GM12878 (cell line): ENCODE measurements at regions not wholly inside any gene's neighbourhood (a gene's known extent, or its start where the extent isn't known, plus 50 kb on each side); places are given as distances from the start of the nearest gene placed in this dataset.

ENCODE experiments used
- ATAC-seq: fragments of 200-7000 bp; cut with Tn5 transposase; 3 replicates; pipeline ENCODE4 v1.9.1; 2020; ENCODE audit warnings: mild to moderate bottlenecking, moderate library complexity
- BruUV-seq: library from RNA; stranded (reverse); fragments of 400-500 nt; replicated peaks from 2 replicates; lab custom pipeline; 2021; lab: Mats Ljungman, UMichigan
- CTCF ChIA-PET: fragments of 300-600 bp; sonication (Branson Sonifier 250); formaldehyde crosslinking; extraction: SDS; loops from one replicate; lab custom pipeline; 2021; ENCODE audit warnings: inconsistent platforms; lab: Yijun Ruan, JAX
- POLR2A ChIA-PET: fragments of 350-600 bp; formaldehyde crosslinking; extraction: SDS; loops from one replicate; lab custom pipeline; 2021; ENCODE audit warnings: inconsistent platforms; lab: Charles Lee
- RAD21 ChIA-PET: fragments of 300-600 bp; sonication (Branson Sonifier 250); formaldehyde crosslinking; loops from one replicate; lab custom pipeline; 2023; ENCODE audit warnings: antibody characterized with exemption; ENCODE audit not compliant: unreplicated experiment; lab: Charles Lee
- SMC1A ChIA-PET: fragments of 300-600 bp; sonication (Branson Sonifier 250); formaldehyde crosslinking; loops from one replicate; lab custom pipeline; 2023; ENCODE audit not compliant: unreplicated experiment, uncharacterized antibody; lab: Charles Lee
- DNase-seq: peaks from one replicate; pipeline ENCODE4 v3.0.0-alpha.2; 2011; ENCODE audit warnings: low read depth, low spot score
- FAIRE-seq: peaks from 3 replicates; lab custom pipeline; 2011; peaks lifted over from hg19 to GRCh38; lab: Jason Lieb, UNC
- H2AFZ ChIP-seq: 2 replicates; pipeline ENCODE4 v1.6.0; 2011; ENCODE audit warnings: low read depth, low read length, control low read depth; ENCODE audit not compliant: control insufficient read depth
- H3K27ac ChIP-seq: 2 replicates; pipeline ENCODE4 v1.5.1; 2011; ENCODE audit warnings: control low read depth; ENCODE audit not compliant: control insufficient read depth, insufficient read depth
- H3K27me3 ChIP-seq, 2 experiments: replicated peaks in 1 of 2; 2 replicates each; pipeline versions ENCODE4 v1.6.0 to v1.6.1; 2011; ENCODE audit warnings: low read length in 1 of 2; ENCODE audit not compliant: control insufficient read depth in 2 of 2, insufficient read depth in 2 of 2
- H3K36me3 ChIP-seq, 2 experiments: 2 replicates each; pipeline ENCODE4 v1.5.1; 2011; ENCODE audit warnings: low read length in 1 of 2; ENCODE audit not compliant: control insufficient read depth in 2 of 2, insufficient read depth in 2 of 2
- H3K4me1 ChIP-seq: 2 replicates; pipeline ENCODE4 v1.6.1; 2011; ENCODE audit warnings: mild to moderate bottlenecking, low read length, moderate library complexity, mixed read lengths; ENCODE audit not compliant: control insufficient read depth, insufficient read depth
- H3K4me2 ChIP-seq: 2 replicates; pipeline ENCODE4 v1.6.0; 2011; ENCODE audit warnings: control low read depth; ENCODE audit not compliant: control insufficient read depth, insufficient read depth
- H3K4me3 ChIP-seq: fragments of 200-600 bp; sonication (generic); 2 replicates; pipeline ENCODE4 v1.5.1; 2016
- H3K79me2 ChIP-seq: 2 replicates; pipeline ENCODE4 v1.6.0; 2011; ENCODE audit warnings: low read length; ENCODE audit not compliant: control insufficient read depth, insufficient read depth
- H3K9ac ChIP-seq: 2 replicates; pipeline ENCODE4 v1.8.0; 2011; ENCODE audit warnings: low read length, control low read depth, mixed read lengths; ENCODE audit not compliant: control insufficient read depth, insufficient read depth
- H3K9me3 ChIP-seq: replicated peaks from 3 replicates; pipeline ENCODE4 v1.5.1; 2011; ENCODE audit warnings: mild to moderate bottlenecking, low read length; ENCODE audit not compliant: control insufficient read depth, insufficient read depth
- H4K20me1 ChIP-seq: 2 replicates; pipeline ENCODE4 v1.6.0; 2011; ENCODE audit not compliant: control insufficient read depth, insufficient read depth
- EGR1 ChIP-seq, 2 experiments: IDR thresholded peaks; 1 replicate in 1 of 2; 2 replicates in 1 of 2; pipeline ENCODE4 v1.6.1; 2011 to 2012; ENCODE audit warnings: low read depth in 2 of 2, low read length in 2 of 2, borderline replicate concordance in 1 of 2, mild to moderate bottlenecking in 1 of 2, moderate library complexity in 1 of 2
- FOXM1 ChIP-seq: IDR thresholded peaks from 2 replicates; pipeline ENCODE4 v1.6.1; 2012; ENCODE audit warnings: low read depth, mild to moderate bottlenecking, inconsistent platforms, low read length, moderate library complexity
- HDGF ChIP-seq: fragments of 450-650 bp; IDR thresholded peaks from 2 replicates; pipeline ENCODE4 v1.6.1; 2016; ENCODE audit warnings: antibody characterized with exemption
- JUNB ChIP-seq: IDR thresholded peaks from 2 replicates; pipeline ENCODE4 v1.6.1; 2016; ENCODE audit warnings: antibody characterized with exemption, mild to moderate bottlenecking
- MTA3 ChIP-seq: IDR thresholded peaks from 2 replicates; pipeline ENCODE4 v1.6.1; 2012; ENCODE audit warnings: low read length, inconsistent platforms, borderline replicate concordance
- MYB ChIP-seq: fragments of 150-350 bp; IDR thresholded peaks from 2 replicates; pipeline ENCODE4 v1.6.1; 2014; ENCODE audit warnings: mild to moderate bottlenecking, low read depth, low read length, borderline replicate concordance
- MYC ChIP-seq: IDR thresholded peaks from 2 replicates; pipeline ENCODE4 v1.6.1; 2011; ENCODE audit warnings: mild to moderate bottlenecking, low read length, moderate library complexity, inconsistent platforms; ENCODE audit not compliant: insufficient read depth, insufficient replicate concordance, insufficient read length, severe bottlenecking
- PAX8 ChIP-seq: fragments of 450-650 bp; IDR thresholded peaks from 2 replicates; pipeline ENCODE4 v1.6.1; 2017; ENCODE audit warnings: mild to moderate bottlenecking, moderate library complexity
- POLR2AphosphoS5 ChIP-seq: IDR thresholded peaks from 2 replicates; pipeline ENCODE4 v1.6.1; 2011; ENCODE audit warnings: mild to moderate bottlenecking, low read length, inconsistent platforms
- POU2F2 ChIP-seq: IDR thresholded peaks from 3 replicates; pipeline ENCODE4 v1.6.1; 2011; ENCODE audit warnings: low read depth, mild to moderate bottlenecking, low read length, borderline replicate concordance
- SREBF1 ChIP-seq: IDR thresholded peaks from 2 replicates; pipeline ENCODE4 v1.6.1; 2012; ENCODE audit warnings: mild to moderate bottlenecking, low read length
- TAF1 ChIP-seq: IDR thresholded peaks from 2 replicates; pipeline ENCODE4 v1.6.1; 2011; ENCODE audit warnings: mild to moderate bottlenecking, low read depth, low read length, borderline replicate concordance
- WGBS: methylation state at CpG from one replicate; pipeline ENCODE4 v1.1.6; 2016; ENCODE audit warnings: low lambda C conversion rate; ENCODE audit not compliant: insufficient replicate concordance, insufficient coverage; ENCODE audit errors: missing lambda C conversion rate; 5-methylcytosine and 5-hydroxymethylcytosine counted together
- in situ Hi-C: fragments of 300-500 bp; cut with MboI; formaldehyde crosslinking; loops from 9 replicates; pipeline ENCODE4 v1.14.3; 2018; ENCODE audit warnings: mixed read lengths
- intact Hi-C: fragments of 100-400 bp; cut with micrococcal nuclease; formaldehyde crosslinking; loops from one replicate; pipeline ENCODE4 v1.14.2; 2022; ENCODE audit not compliant: unreplicated experiment

DNA sequence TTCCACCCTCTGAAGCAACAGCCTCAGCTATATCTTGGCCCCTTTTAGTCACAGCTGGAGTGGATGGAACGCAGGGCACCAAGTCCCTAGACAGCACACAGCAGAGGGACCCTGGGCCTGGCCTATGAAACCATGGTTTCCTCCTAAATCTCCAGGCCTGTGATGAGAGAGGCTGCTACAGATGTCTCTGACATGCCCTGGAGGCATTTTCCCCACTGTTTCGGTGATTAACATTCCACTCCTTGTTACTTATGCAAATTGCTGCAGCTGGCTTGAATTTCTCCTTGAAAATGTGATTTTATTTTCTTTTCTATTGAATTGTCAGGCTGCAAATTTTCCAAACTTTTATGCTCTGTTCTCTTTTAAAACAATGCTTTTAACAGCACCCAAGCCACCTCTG lies 384.8 kb downstream of the PRR16 start:
- CTCF ChIA-PET: no interaction called here
- Histone ChIP-seq H2AFZ (no peak overlapping the region), H3K27me3 (no peaks in the 10 kb centered on the region), H3K36me3 (no peaks in the 10 kb centered on the region), H4K20me1 (no peaks in the 10 kb centered on the region), H3K9me3 (no peaks in the 10 kb centered on the region), H3K4me1 (no peaks in the 10 kb centered on the region), H3K27ac (no peak overlapping the region), H3K79me2 (no peaks in the 10 kb centered on the region), H3K9ac (no peak overlapping the region), H3K4me2 (no peak overlapping the region), H3K4me3 (no peak overlapping the region)
- no TSS peak for BruUV-seq
- DNase-seq: no peak
- intact Hi-C loops (no loop called here), in situ Hi-C loops (no loop called here)
- POLR2A ChIA-PET: no interaction called here
- FAIRE-seq: no peak
- SMC1A ChIA-PET: no interaction called here
- ATAC-seq: no peak
- WGBS: 0% methylated on average over 2 of the region's 2 CpGs
- RAD21 ChIA-PET: no interaction called here
- no peak for TF ChIP-seq POU2F2
- no peak for TF ChIP-seq EGR1 (IDR thresholded peaks at IDR 0.05; ENCODE audit: borderline replicate concordance in 1 of 2, low read depth in 2 of 2, low read length in 2 of 2)
- TF ChIP-seq SREBF1: no peak
- no peak for TF ChIP-seq MYB
- no peak for TF ChIP-seq MTA3
- no peak for TF ChIP-seq PAX8
- no peak for TF ChIP-seq HDGF
- TF ChIP-seq MYC: no peak
- TF ChIP-seq JUNB: no peak
- no peak for TF ChIP-seq TAF1
- no peak for TF ChIP-seq FOXM1
- no peak for TF ChIP-seq POLR2AphosphoS5
- TF ChIP-seq, all 136 proteins: peak for 0
